GM12878 (cell line): ENCODE measurements at regions not wholly inside any gene's neighbourhood (a gene's known extent, or its start where the extent isn't known, plus 50 kb on each side); places are given as distances from the start of the nearest gene placed in this dataset.

Experiments used
- ATAC-seq: fragments of 200-7000 bp; cut with Tn5 transposase; 3 replicates; pipeline ENCODE4 v1.9.1; 2020; ENCODE audit warnings: mild to moderate bottlenecking, moderate library complexity
- BruUV-seq: library from RNA; stranded (reverse); fragments of 400-500 nt; replicated peaks from 2 replicates; lab custom pipeline; 2021; lab: Mats Ljungman, UMichigan
- CTCF ChIA-PET: fragments of 300-600 bp; sonication (Branson Sonifier 250); formaldehyde crosslinking; extraction: SDS; loops from one replicate; lab custom pipeline; 2021; ENCODE audit warnings: inconsistent platforms; lab: Yijun Ruan, JAX
- POLR2A ChIA-PET: fragments of 350-600 bp; formaldehyde crosslinking; extraction: SDS; loops from one replicate; lab custom pipeline; 2021; ENCODE audit warnings: inconsistent platforms; lab: Charles Lee
- RAD21 ChIA-PET: fragments of 300-600 bp; sonication (Branson Sonifier 250); formaldehyde crosslinking; loops from one replicate; lab custom pipeline; 2023; ENCODE audit warnings: antibody characterized with exemption; ENCODE audit not compliant: unreplicated experiment; lab: Charles Lee
- SMC1A ChIA-PET: fragments of 300-600 bp; sonication (Branson Sonifier 250); formaldehyde crosslinking; loops from one replicate; lab custom pipeline; 2023; ENCODE audit not compliant: unreplicated experiment, uncharacterized antibody; lab: Charles Lee
- DNase-seq: peaks from one replicate; pipeline ENCODE4 v3.0.0-alpha.2; 2011; ENCODE audit warnings: low read depth, low spot score
- FAIRE-seq: peaks from 3 replicates; lab custom pipeline; 2011; peaks lifted over from hg19 to GRCh38; lab: Jason Lieb, UNC
- H2AFZ ChIP-seq: 2 replicates; pipeline ENCODE4 v1.6.0; 2011; ENCODE audit warnings: low read depth, low read length, control low read depth; ENCODE audit not compliant: control insufficient read depth
- H3K27ac ChIP-seq: 2 replicates; pipeline ENCODE4 v1.5.1; 2011; ENCODE audit warnings: control low read depth; ENCODE audit not compliant: control insufficient read depth, insufficient read depth
- H3K27me3 ChIP-seq, 2 experiments: replicated peaks in 1 of 2; 2 replicates each; pipeline versions ENCODE4 v1.6.0 to v1.6.1; 2011; ENCODE audit warnings: low read length in 1 of 2; ENCODE audit not compliant: control insufficient read depth in 2 of 2, insufficient read depth in 2 of 2
- H3K36me3 ChIP-seq, 2 experiments: 2 replicates each; pipeline ENCODE4 v1.5.1; 2011; ENCODE audit warnings: low read length in 1 of 2; ENCODE audit not compliant: control insufficient read depth in 2 of 2, insufficient read depth in 2 of 2
- H3K4me1 ChIP-seq: 2 replicates; pipeline ENCODE4 v1.6.1; 2011; ENCODE audit warnings: mild to moderate bottlenecking, low read length, moderate library complexity, mixed read lengths; ENCODE audit not compliant: control insufficient read depth, insufficient read depth
- H3K4me2 ChIP-seq: 2 replicates; pipeline ENCODE4 v1.6.0; 2011; ENCODE audit warnings: control low read depth; ENCODE audit not compliant: control insufficient read depth, insufficient read depth
- H3K4me3 ChIP-seq: fragments of 200-600 bp; sonication (generic); 2 replicates; pipeline ENCODE4 v1.5.1; 2016
- H3K79me2 ChIP-seq: 2 replicates; pipeline ENCODE4 v1.6.0; 2011; ENCODE audit warnings: low read length; ENCODE audit not compliant: control insufficient read depth, insufficient read depth
- H3K9ac ChIP-seq: 2 replicates; pipeline ENCODE4 v1.8.0; 2011; ENCODE audit warnings: low read length, control low read depth, mixed read lengths; ENCODE audit not compliant: control insufficient read depth, insufficient read depth
- H3K9me3 ChIP-seq: replicated peaks from 3 replicates; pipeline ENCODE4 v1.5.1; 2011; ENCODE audit warnings: mild to moderate bottlenecking, low read length; ENCODE audit not compliant: control insufficient read depth, insufficient read depth
- H4K20me1 ChIP-seq: 2 replicates; pipeline ENCODE4 v1.6.0; 2011; ENCODE audit not compliant: control insufficient read depth, insufficient read depth
- KAT2A ChIP-seq: conservative IDR thresholded peaks from 2 replicates; pipeline ENCODE4 v1.6.1; 2011; ENCODE audit warnings: low read depth, low read length; ENCODE audit not compliant: control insufficient read depth
- MTA3 ChIP-seq: IDR thresholded peaks from 2 replicates; pipeline ENCODE4 v1.6.1; 2012; ENCODE audit warnings: low read length, inconsistent platforms, borderline replicate concordance
- NR2C1 ChIP-seq: fragments of 450-650 bp; IDR thresholded peaks from 2 replicates; pipeline ENCODE4 v1.6.1; 2017; ENCODE audit warnings: antibody characterized with exemption, mild to moderate bottlenecking, moderate library complexity
- POU2F2 ChIP-seq: IDR thresholded peaks from 3 replicates; pipeline ENCODE4 v1.6.1; 2011; ENCODE audit warnings: low read depth, mild to moderate bottlenecking, low read length, borderline replicate concordance
- RAD21 ChIP-seq: IDR thresholded peaks from 2 replicates; pipeline ENCODE4 v1.6.1; 2011; ENCODE audit warnings: mild to moderate bottlenecking, low read depth, low read length, moderate library complexity; ENCODE audit not compliant: insufficient read depth
- RBBP5 ChIP-seq: fragments of 200-600 bp; sonication (generic); conservative IDR thresholded peaks from 2 replicates; pipeline ENCODE4 v1.6.1; 2016
- RELB ChIP-seq: fragments of 450-650 bp; IDR thresholded peaks from 2 replicates; pipeline ENCODE4 v1.6.1; 2017; ENCODE audit warnings: low read depth, mild to moderate bottlenecking, moderate library complexity
- WGBS: methylation state at CpG from one replicate; pipeline ENCODE4 v1.1.6; 2016; ENCODE audit warnings: low lambda C conversion rate; ENCODE audit not compliant: insufficient replicate concordance, insufficient coverage; ENCODE audit errors: missing lambda C conversion rate; 5-methylcytosine and 5-hydroxymethylcytosine counted together
- in situ Hi-C: fragments of 300-500 bp; cut with MboI; formaldehyde crosslinking; loops from 9 replicates; pipeline ENCODE4 v1.14.3; 2018; ENCODE audit warnings: mixed read lengths
- intact Hi-C: fragments of 100-400 bp; cut with micrococcal nuclease; formaldehyde crosslinking; loops from one replicate; pipeline ENCODE4 v1.14.2; 2022; ENCODE audit not compliant: unreplicated experiment

- no peak for TF ChIP-seq RELB
Measured at GRCh38 chr10:4431114-4431863, 394.7 kb upstream of the AKR1E2 start (continued).

GRCh38 chr10:4429571-4429970 lies 396.4 kb upstream of the AKR1E2 start:
- no peaks in the 10 kb centered on the region for H3K4me1 ChIP-seq
- H3K27ac ChIP-seq = no peak overlapping the region
- no peaks in the 10 kb centered on the region for H3K9me3 ChIP-seq
- ChIA-PET RAD21 (no interaction called here), CTCF (interaction anchor here (0.6 kb wide), 1 partner anchor 10 kb away, joined by 3 read pairs; no protein-coding TSS in a partner anchor), SMC1A (interaction anchor here (1.0 kb wide), 1 partner anchor 27 kb away, joined by 3 read pairs; no protein-coding TSS in a partner anchor), POLR2A (no interaction called here)
- no TSS peak for BruUV-seq
- H3K79me2 ChIP-seq = no peaks in the 10 kb centered on the region
- intact Hi-C loops (no loop called here), in situ Hi-C loops (no loop called here)
- no peaks in the 10 kb centered on the region for H4K20me1 ChIP-seq
- no peak for TF ChIP-seq RBBP5
- no peak for TF ChIP-seq MTA3
- no peak for TF ChIP-seq POU2F2
- TF ChIP-seq KAT2A = no peak
- no peak for TF ChIP-seq NR2C1
- no peak for TF ChIP-seq RAD21
- no peak for FAIRE-seq
- H3K4me2 ChIP-seq = no peak overlapping the region
- no peak overlapping the region for H2AFZ ChIP-seq
- no peaks in the 10 kb centered on the region for H3K36me3 ChIP-seq
- H3K4me3 ChIP-seq = no peak overlapping the region
- no peak for ATAC-seq
- H3K9ac ChIP-seq = no peak overlapping the region
- no peaks in the 10 kb centered on the region for H3K27me3 ChIP-seq
- WGBS = 30% methylated on average over 9 of the region's 9 CpGs
- no peak for DNase-seq
